Transverse colon (tissue), 4 donors: ENCODE measurements at regions not wholly inside any gene's neighbourhood (a gene's known extent, or its start where the extent isn't known, plus 50 kb on each side); places are given as distances from the start of the nearest gene placed in this dataset.

ENCODE experiments used
- DNase-seq: peaks from one replicate; pipeline ENCODE4 v3.0.0-alpha.2; 2019
- H3K27ac ChIP-seq, 4 donors: fragments of 200-600 bp; sonication (generic); 2 replicates each; pipeline ENCODE4 v1.5.1; 2016 to 2018; ENCODE audit warnings: inconsistent platforms in 4 of 4
- H3K27me3 ChIP-seq: fragments of 200-600 bp; sonication (generic); 2 replicates; pipeline ENCODE4 v1.5.1; 2017; ENCODE audit warnings: inconsistent platforms
- H3K36me3 ChIP-seq, 4 donors: fragments of 200-600 bp; sonication (generic); 2 replicates each; pipeline ENCODE4 v1.5.1; 2017 to 2019; ENCODE audit warnings: inconsistent platforms in 4 of 4
- H3K4me1 ChIP-seq, 4 donors: fragments of 200-600 bp; sonication (generic); 2 replicates each; pipeline ENCODE4 v1.5.1; 2017 to 2020; ENCODE audit warnings: inconsistent platforms in 4 of 4
- H3K4me3 ChIP-seq, 4 donors: fragments of 200-600 bp; sonication (generic); 1 replicate in 1 of 4; 2 replicates in 3 of 4; pipeline versions ENCODE4 v1.5.1 to v1.6.1; 2017 to 2019; ENCODE audit warnings: inconsistent platforms in 4 of 4
- H3K9me3 ChIP-seq, 2 donors: fragments of 200-600 bp; sonication (generic); 2 replicates each; pipeline ENCODE4 v1.5.1; 2017 to 2019; ENCODE audit warnings: inconsistent platforms in 2 of 2
- CTCF ChIP-seq, 5 experiments: fragments of 200-600 bp in 3 of 5; fragments of 450-650 bp in 2 of 5; sonication (generic) in 3 of 5; IDR thresholded peaks; 1 replicate in 2 of 5; 2 replicates in 3 of 5; pipeline ENCODE4 v1.5.1; 2016 to 2017; ENCODE audit warnings: antibody characterized with exemption in 5 of 5, inconsistent platforms in 3 of 5, mild to moderate bottlenecking in 2 of 5, moderate library complexity in 1 of 5
- EP300 ChIP-seq: sonication (generic); formaldehyde crosslinking; IDR thresholded peaks from one replicate; pipeline ENCODE4 v1.6.1; 2017; ENCODE audit warnings: antibody characterized with exemption, low read depth
- POLR2A ChIP-seq: fragments of 450-650 bp; IDR thresholded peaks from one replicate; pipeline ENCODE4 v1.6.1; 2016; ENCODE audit warnings: antibody characterized with exemption, mild to moderate bottlenecking, moderate library complexity
- POLR2AphosphoS5 ChIP-seq, 3 donors: sonication (generic); formaldehyde crosslinking; IDR thresholded peaks; one replicate each; pipeline ENCODE4 v1.6.1; 2016; ENCODE audit warnings: antibody characterized with exemption in 3 of 3
- WGBS, 2 donors: methylation state at CpG; one replicate each; pipeline ENCODE4 v1.1.5; 2018; ENCODE audit warnings: low coverage in 1 of 2; 5-methylcytosine and 5-hydroxymethylcytosine counted together
- in situ Hi-C, 4 donors: fragments of 200-750 bp; cut with MboI; loops; one replicate each; pipeline versions ENCODE4 v1.15.0 to v1.15.1; 2017; ENCODE audit warnings: low sequenced_read_pairs in 3 of 4, low pct_ligation_motif_present in 1 of 4, low pct_unique_long_range_greater_than_20kb in 1 of 4
- intact Hi-C: fragments of 100-400 bp; cut with DNase I; formaldehyde crosslinking; loops from one replicate; pipeline ENCODE4 v1.15.1; 2023; ENCODE audit warnings: low total_unique reads

- in situ Hi-C loops, result no loop called here
- intact Hi-C loops, result no loop called here
- 13 to 24% methylated on average over 2 of the region's 2 CpGs for WGBS, 2 donors
Observed at GRCh38 chr4:176492646-176493302, 173.0 kb downstream of the SPCS3 start.

GRCh38 chr4:176498617-176499256 lies 179.0 kb downstream of the SPCS3 start:
- intact Hi-C loops (no loop called here), in situ Hi-C loops (no loop called here)
- Histone ChIP-seq H3K27me3 (no peaks in the 10 kb centered on the region), H3K27ac (no peak overlapping the region), H3K9me3 (no peaks in the 10 kb centered on the region), H3K4me1 (no peaks in the 10 kb centered on the region), H3K4me3 (no peak overlapping the region), H3K36me3 (no peaks in the 10 kb centered on the region)
- no peak for DNase-seq
- no peak for TF ChIP-seq EP300
- TF ChIP-seq POLR2AphosphoS5 (IDR thresholded peaks at IDR 0.05), result no peak
- no peak for TF ChIP-seq POLR2A
- 56 to 66% methylated on average over 4 of the region's 4 CpGs for WGBS, 2 donors

More at GRCh38 chr4:176492646-176493302, 173.0 kb downstream of the SPCS3 start:
- no peaks in the 10 kb centered on the region for H3K36me3 ChIP-seq
- no peak overlapping the region for H3K4me3 ChIP-seq
- no peak for TF ChIP-seq EP300
- TF ChIP-seq POLR2A, result no peak
- TF ChIP-seq POLR2AphosphoS5 (IDR thresholded peaks at IDR 0.05), result no peak
- TF ChIP-seq CTCF (IDR thresholded peaks at IDR 0.05), result no peak
- H3K9me3 ChIP-seq, result no peaks in the 10 kb centered on the region
- DNase-seq, result no peak
- no peaks in the 10 kb centered on the region for H3K4me1 ChIP-seq
- no peak overlapping the region for H3K27ac ChIP-seq
- H3K27me3 ChIP-seq, result no peaks in the 10 kb centered on the region

GRCh38 chr4:176499518-176499917 lies 179.8 kb downstream of the SPCS3 start:
- TF ChIP-seq POLR2A (no peak), POLR2AphosphoS5 (IDR thresholded peaks at IDR 0.05) (no peak), EP300 (no peak)
- H3K27ac ChIP-seq, result no peak overlapping the region
- in situ Hi-C loops (no loop called here), intact Hi-C loops (no loop called here)
- 35 to 37% methylated on average over 2 of the region's 2 CpGs for WGBS, 2 donors
- no peak overlapping the region for H3K4me3 ChIP-seq
- no peak for DNase-seq
- no peaks in the 10 kb centered on the region for H3K4me1 ChIP-seq
- H3K9me3 ChIP-seq, result no peaks in the 10 kb centered on the region
- no peaks in the 10 kb centered on the region for H3K36me3 ChIP-seq
- H3K27me3 ChIP-seq, result no peaks in the 10 kb centered on the region

- no peak for DNase-seq
Observed at GRCh38 chr4:176500894-176501293, 181.1 kb downstream of the SPCS3 start.

More at GRCh38 chr4:176500894-176501293, 181.1 kb downstream of the SPCS3 start:
- Histone ChIP-seq H3K27ac (no peak overlapping the region), H3K4me3 (no peak overlapping the region), H3K27me3 (no peaks in the 10 kb centered on the region), H3K36me3 (no peaks in the 10 kb centered on the region), H3K9me3 (no peaks in the 10 kb centered on the region), H3K4me1 (no peaks in the 10 kb centered on the region)
- no peak for TF ChIP-seq EP300
- TF ChIP-seq CTCF (IDR thresholded peaks at IDR 0.05), result no peak
- TF ChIP-seq POLR2AphosphoS5 (IDR thresholded peaks at IDR 0.05), result no peak
- TF ChIP-seq POLR2A, result no peak
- 40 to 41% methylated on average over 1 of the region's 1 CpG for WGBS, 2 donors
- intact Hi-C loops, result no loop called here
- in situ Hi-C loops, result no loop called here
